ENCODE measurements at regions not wholly inside any gene's neighbourhood (a gene's known extent, or its start where the extent isn't known, plus 50 kb on each side); places are given as distances from the start of the nearest gene placed in this dataset.

DNA sequence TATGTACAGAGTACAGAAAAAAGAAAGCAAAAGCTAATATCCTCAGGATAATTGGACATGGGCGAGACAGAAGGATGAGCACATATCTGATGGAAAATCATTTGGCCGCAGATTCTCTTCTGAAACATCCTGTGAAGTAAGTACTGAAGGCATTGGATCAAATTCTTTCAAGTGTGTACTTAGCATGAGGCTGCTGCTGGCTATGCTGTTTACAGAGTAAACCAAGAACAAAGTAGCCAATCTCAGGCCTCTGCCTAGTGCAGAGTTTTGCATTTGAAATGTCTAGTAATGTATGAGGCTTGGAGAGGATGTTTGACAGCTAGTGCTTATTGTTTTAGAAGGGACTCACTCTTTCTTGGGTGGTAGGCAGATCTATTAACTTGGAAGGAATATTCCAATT, 128.5 kb downstream of the MAGEC2 start:
- DNase-seq (ENCODE audit: low read depth) = no peak
- H3K79me2 ChIP-seq (ENCODE audit: insufficient read depth, low read length) = no peaks in the 10 kb centered on the region
- TF ChIP-seq, protein P1, sequence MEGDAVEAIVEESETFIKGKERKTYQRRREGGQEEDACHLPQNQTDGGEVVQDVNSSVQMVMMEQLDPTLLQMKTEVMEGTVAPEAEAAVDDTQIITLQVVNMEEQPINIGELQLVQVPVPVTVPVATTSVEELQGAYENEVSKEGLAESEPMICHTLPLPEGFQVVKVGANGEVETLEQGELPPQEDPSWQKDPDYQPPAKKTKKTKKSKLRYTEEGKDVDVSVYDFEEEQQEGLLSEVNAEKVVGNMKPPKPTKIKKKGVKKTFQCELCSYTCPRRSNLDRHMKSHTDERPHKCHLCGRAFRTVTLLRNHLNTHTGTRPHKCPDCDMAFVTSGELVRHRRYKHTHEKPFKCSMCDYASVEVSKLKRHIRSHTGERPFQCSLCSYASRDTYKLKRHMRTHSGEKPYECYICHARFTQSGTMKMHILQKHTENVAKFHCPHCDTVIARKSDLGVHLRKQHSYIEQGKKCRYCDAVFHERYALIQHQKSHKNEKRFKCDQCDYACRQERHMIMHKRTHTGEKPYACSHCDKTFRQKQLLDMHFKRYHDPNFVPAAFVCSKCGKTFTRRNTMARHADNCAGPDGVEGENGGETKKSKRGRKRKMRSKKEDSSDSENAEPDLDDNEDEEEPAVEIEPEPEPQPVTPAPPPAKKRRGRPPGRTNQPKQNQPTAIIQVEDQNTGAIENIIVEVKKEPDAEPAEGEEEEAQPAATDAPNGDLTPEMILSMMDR (IDR thresholded peaks at IDR 0.05; ENCODE audit: insufficient read depth, low read depth, low read length) = no peak
- no peak for TF ChIP-seq EZH2 (IDR thresholded peaks at IDR 0.05; ENCODE audit: insufficient read depth, low read length)
- H3K9ac ChIP-seq (ENCODE audit: low read length) = no peak overlapping the region
- no peak overlapping the region for H3K27ac ChIP-seq (ENCODE audit: low read depth, low read length)
- no peak for FAIRE-seq
- Mint-ChIP-seq H3K27ac (ENCODE audit: unreplicated experiment) (no peak overlapping the region), H3K36me3 (ENCODE audit: low read depth, unreplicated experiment) (no peaks in the 10 kb centered on the region), H3K4me3 (ENCODE audit: unreplicated experiment) (no peak overlapping the region), H3K4me1 (ENCODE audit: low read depth, unreplicated experiment) (no peaks in the 10 kb centered on the region), H3K9me3 (ENCODE audit: unreplicated experiment) (no peaks in the 10 kb centered on the region), H3K27me3 (ENCODE audit: low read depth, unreplicated experiment) (no peaks in the 10 kb centered on the region)
- H3K9me3 ChIP-seq (ENCODE audit: insufficient read depth, low read depth, low read length) = no peaks in the 10 kb centered on the region
- H3K36me3 ChIP-seq (ENCODE audit: insufficient read depth, low read length) = no peaks in the 10 kb centered on the region
- no peaks in the 10 kb centered on the region for H3K4me1 ChIP-seq (ENCODE audit: insufficient read depth, low read length)
- H3K4me2 ChIP-seq (ENCODE audit: low read length) = no peak overlapping the region
- no peak overlapping the region for H2AFZ ChIP-seq (ENCODE audit: low read depth, low read length)
- H3K27me3 ChIP-seq (ENCODE audit: insufficient read depth, low read length) = no peaks in the 10 kb centered on the region
- H3K4me3 ChIP-seq (ENCODE audit: insufficient read depth, low read depth, low read length) = no peak overlapping the region
- no peaks in the 10 kb centered on the region for H4K20me1 ChIP-seq (ENCODE audit: insufficient read depth, low read length)

DNA sequence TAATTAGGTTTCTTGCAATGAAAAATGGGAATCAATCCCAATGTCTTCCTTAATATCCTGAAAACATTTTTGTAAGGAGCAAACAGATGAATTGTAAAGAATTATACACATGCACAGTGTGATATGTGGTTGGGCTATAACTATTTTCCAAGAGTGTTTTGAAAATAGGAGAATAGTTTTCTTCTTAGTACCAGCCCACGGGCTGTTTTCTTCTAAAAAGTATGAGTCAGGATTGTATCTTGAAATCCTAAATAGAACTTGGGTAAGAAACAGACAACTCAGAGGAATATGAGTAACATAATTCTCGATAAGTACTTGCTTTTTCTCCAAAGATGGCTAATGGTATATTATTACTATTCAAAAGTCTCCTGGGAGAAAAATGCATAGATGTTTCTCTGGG, 136.7 kb downstream of the MAGEC2 start:
- H3K36me3 ChIP-seq (ENCODE audit: insufficient read depth, low read length) = no peaks in the 10 kb centered on the region
- H3K27me3 Mint-ChIP-seq (ENCODE audit: low read depth, unreplicated experiment) = no peaks in the 10 kb centered on the region
- no peak overlapping the region for H3K9ac ChIP-seq (ENCODE audit: low read length)
- no peak overlapping the region for H3K4me2 ChIP-seq (ENCODE audit: low read length)
- no peaks in the 10 kb centered on the region for H4K20me1 ChIP-seq (ENCODE audit: insufficient read depth, low read length)
- H3K9me3 ChIP-seq (ENCODE audit: insufficient read depth, low read depth, low read length) = no peaks in the 10 kb centered on the region
- TF ChIP-seq EZH2 (IDR thresholded peaks at IDR 0.05; ENCODE audit: insufficient read depth, low read length) = no peak
- TF ChIP-seq, protein P1 (IDR thresholded peaks at IDR 0.05; ENCODE audit: insufficient read depth, low read depth, low read length) = no peak
- H3K27ac ChIP-seq (ENCODE audit: low read depth, low read length) = no peak overlapping the region
- H2AFZ ChIP-seq (ENCODE audit: low read depth, low read length) = no peak overlapping the region
- H3K4me1 ChIP-seq (ENCODE audit: insufficient read depth, low read length) = no peaks in the 10 kb centered on the region
- no peak overlapping the region for H3K4me3 ChIP-seq (ENCODE audit: insufficient read depth, low read depth, low read length)
- DNase-seq (ENCODE audit: low read depth) = no peak
- H3K79me2 ChIP-seq (ENCODE audit: insufficient read depth, low read length) = no peaks in the 10 kb centered on the region
- FAIRE-seq = no peak
- no peak overlapping the region for H3K4me3 Mint-ChIP-seq (ENCODE audit: unreplicated experiment)
- H3K4me1 Mint-ChIP-seq (ENCODE audit: low read depth, unreplicated experiment) = no peaks in the 10 kb centered on the region
- H3K9me3 Mint-ChIP-seq (ENCODE audit: unreplicated experiment) = no peaks in the 10 kb centered on the region
- no peaks in the 10 kb centered on the region for H3K27me3 ChIP-seq (ENCODE audit: insufficient read depth, low read length)
- no peak overlapping the region for H3K27ac Mint-ChIP-seq (ENCODE audit: unreplicated experiment)
- H3K36me3 Mint-ChIP-seq (ENCODE audit: low read depth, unreplicated experiment) = no peaks in the 10 kb centered on the region

DNA sequence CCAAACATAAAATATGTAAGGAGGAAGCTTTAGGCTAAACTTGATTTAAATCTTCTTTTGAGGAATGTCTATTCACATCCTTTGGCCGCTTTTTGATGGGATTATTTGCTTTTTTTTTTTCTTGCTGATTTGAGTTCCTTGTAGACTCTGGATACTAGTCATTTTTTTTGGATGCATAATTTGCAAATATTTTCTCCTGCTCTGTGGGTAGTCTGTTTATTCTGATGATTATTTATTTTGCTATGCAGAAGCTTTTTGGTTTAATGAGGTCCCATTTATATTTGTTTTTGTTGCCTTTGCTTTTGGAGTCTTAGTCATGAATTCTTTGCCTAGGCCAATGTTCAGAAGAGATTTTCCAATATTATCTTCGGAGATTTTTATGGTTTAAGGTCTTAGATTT, 144.9 kb downstream of the MAGEC2 start:
- Histone ChIP-seq H3K27ac (ENCODE audit: low read depth, low read length) (no peak overlapping the region), H3K36me3 (ENCODE audit: insufficient read depth, low read length) (no peaks in the 10 kb centered on the region), H3K4me3 (ENCODE audit: insufficient read depth, low read depth, low read length) (no peak overlapping the region), H3K27me3 (ENCODE audit: insufficient read depth, low read length) (no peaks in the 10 kb centered on the region), H3K4me2 (ENCODE audit: low read length) (no peak overlapping the region), H3K79me2 (ENCODE audit: insufficient read depth, low read length) (no peaks in the 10 kb centered on the region), H3K4me1 (ENCODE audit: insufficient read depth, low read length) (no peaks in the 10 kb centered on the region), H3K9me3 (ENCODE audit: insufficient read depth, low read depth, low read length) (peaks cover 5% of the 10 kb centered on the region), H2AFZ (ENCODE audit: low read depth, low read length) (no peak overlapping the region), H4K20me1 (ENCODE audit: insufficient read depth, low read length) (no peaks in the 10 kb centered on the region), H3K9ac (ENCODE audit: low read length) (no peak overlapping the region)
- H3K27me3 Mint-ChIP-seq (ENCODE audit: low read depth, unreplicated experiment) = no peaks in the 10 kb centered on the region
- H3K4me1 Mint-ChIP-seq (ENCODE audit: low read depth, unreplicated experiment) = no peaks in the 10 kb centered on the region
- H3K36me3 Mint-ChIP-seq (ENCODE audit: low read depth, unreplicated experiment) = no peaks in the 10 kb centered on the region
- TF ChIP-seq, protein P1 (IDR thresholded peaks at IDR 0.05; ENCODE audit: insufficient read depth, low read depth, low read length) = no peak
- TF ChIP-seq EZH2 (IDR thresholded peaks at IDR 0.05; ENCODE audit: insufficient read depth, low read length) = no peak
- FAIRE-seq = peak; percentile 87
- H3K9me3 Mint-ChIP-seq (ENCODE audit: unreplicated experiment) = peaks cover 2% of the 10 kb centered on the region
- no peak for DNase-seq (ENCODE audit: low read depth)
- no peak overlapping the region for H3K27ac Mint-ChIP-seq (ENCODE audit: unreplicated experiment)
- no peak overlapping the region for H3K4me3 Mint-ChIP-seq (ENCODE audit: unreplicated experiment)

All from astrocyte (in vitro differentiated cells and primary cell).